ENCODE measurements at regions not wholly inside any gene's neighbourhood (a gene's known extent, or its start where the extent isn't known, plus 50 kb on each side); places are given as distances from the start of the nearest gene placed in this dataset.
A peak's percentile ranks its signal among the peaks of the same experiment; 100 is the strongest.

GRCh38 chr3:193980905-193981304, 155.0 kb upstream of the HES1 start:
- Mint-ChIP-seq H3K27ac (no peak overlapping the region), H3K27me3 (no peaks in the 10 kb centered on the region), H3K4me1 (ENCODE audit: low read depth) (peaks cover 11% of the 10 kb centered on the region), H3K4me3 (ENCODE audit: low read depth) (no peak overlapping the region), H3K36me3 (ENCODE audit: insufficient read depth) (no peaks in the 10 kb centered on the region), H3K9me3 (ENCODE audit: low read depth) (no peaks in the 10 kb centered on the region)
- TF ChIP-seq, protein P1, sequence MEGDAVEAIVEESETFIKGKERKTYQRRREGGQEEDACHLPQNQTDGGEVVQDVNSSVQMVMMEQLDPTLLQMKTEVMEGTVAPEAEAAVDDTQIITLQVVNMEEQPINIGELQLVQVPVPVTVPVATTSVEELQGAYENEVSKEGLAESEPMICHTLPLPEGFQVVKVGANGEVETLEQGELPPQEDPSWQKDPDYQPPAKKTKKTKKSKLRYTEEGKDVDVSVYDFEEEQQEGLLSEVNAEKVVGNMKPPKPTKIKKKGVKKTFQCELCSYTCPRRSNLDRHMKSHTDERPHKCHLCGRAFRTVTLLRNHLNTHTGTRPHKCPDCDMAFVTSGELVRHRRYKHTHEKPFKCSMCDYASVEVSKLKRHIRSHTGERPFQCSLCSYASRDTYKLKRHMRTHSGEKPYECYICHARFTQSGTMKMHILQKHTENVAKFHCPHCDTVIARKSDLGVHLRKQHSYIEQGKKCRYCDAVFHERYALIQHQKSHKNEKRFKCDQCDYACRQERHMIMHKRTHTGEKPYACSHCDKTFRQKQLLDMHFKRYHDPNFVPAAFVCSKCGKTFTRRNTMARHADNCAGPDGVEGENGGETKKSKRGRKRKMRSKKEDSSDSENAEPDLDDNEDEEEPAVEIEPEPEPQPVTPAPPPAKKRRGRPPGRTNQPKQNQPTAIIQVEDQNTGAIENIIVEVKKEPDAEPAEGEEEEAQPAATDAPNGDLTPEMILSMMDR (IDR thresholded peaks at IDR 0.05; ENCODE audit: unreplicated experiment) = no peak
- DNase-seq (ENCODE audit: low spot score, unreplicated experiment) = no peak

GRCh38 chr3:193981504-193981903, 154.4 kb upstream of the HES1 start:
- no peak overlapping the region for H3K4me3 Mint-ChIP-seq (ENCODE audit: low read depth)
- H3K27me3 Mint-ChIP-seq = no peaks in the 10 kb centered on the region
- H3K4me1 Mint-ChIP-seq (ENCODE audit: low read depth) = peaks cover 11% of the 10 kb centered on the region
- H3K36me3 Mint-ChIP-seq (ENCODE audit: insufficient read depth) = no peaks in the 10 kb centered on the region
- TF ChIP-seq, protein P1 (IDR thresholded peaks at IDR 0.05; ENCODE audit: unreplicated experiment) = no peak
- peak overlapping the region; percentile 68 for H3K27ac Mint-ChIP-seq
- no peak for DNase-seq (ENCODE audit: low spot score, unreplicated experiment)
- no peaks in the 10 kb centered on the region for H3K9me3 Mint-ChIP-seq (ENCODE audit: low read depth)

DNA sequence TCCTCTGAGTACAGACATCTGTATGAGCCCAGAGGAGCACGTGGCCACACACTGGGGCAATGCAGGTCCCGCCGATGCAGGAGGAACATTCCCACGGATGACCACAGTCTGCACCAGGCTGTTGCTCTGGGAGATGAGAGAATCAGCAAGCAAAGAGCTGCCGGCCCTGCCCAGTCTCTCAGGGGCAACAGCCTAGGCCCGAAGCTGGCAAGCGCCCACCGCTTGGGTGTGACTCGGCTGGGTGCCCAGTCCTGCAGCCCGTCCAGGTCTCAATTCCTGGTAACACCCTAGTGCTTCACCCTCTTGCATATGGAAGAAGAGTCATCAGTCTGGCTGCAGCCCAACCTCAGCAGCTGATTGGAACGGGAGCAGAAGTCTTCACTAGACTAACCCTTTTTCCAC, 153.7 kb upstream of the HES1 start:
- no peak overlapping the region for H3K4me3 Mint-ChIP-seq (ENCODE audit: low read depth)
- peaks cover 10% of the 10 kb centered on the region for H3K4me1 Mint-ChIP-seq (ENCODE audit: low read depth)
- TF ChIP-seq, protein P1 (IDR thresholded peaks at IDR 0.05; ENCODE audit: unreplicated experiment) = no peak
- no peak for DNase-seq (ENCODE audit: low spot score, unreplicated experiment)
- H3K27ac Mint-ChIP-seq = no peak overlapping the region
- no peaks in the 10 kb centered on the region for H3K36me3 Mint-ChIP-seq (ENCODE audit: insufficient read depth)
- H3K27me3 Mint-ChIP-seq = no peaks in the 10 kb centered on the region
- no peaks in the 10 kb centered on the region for H3K9me3 Mint-ChIP-seq (ENCODE audit: low read depth)

DNA sequence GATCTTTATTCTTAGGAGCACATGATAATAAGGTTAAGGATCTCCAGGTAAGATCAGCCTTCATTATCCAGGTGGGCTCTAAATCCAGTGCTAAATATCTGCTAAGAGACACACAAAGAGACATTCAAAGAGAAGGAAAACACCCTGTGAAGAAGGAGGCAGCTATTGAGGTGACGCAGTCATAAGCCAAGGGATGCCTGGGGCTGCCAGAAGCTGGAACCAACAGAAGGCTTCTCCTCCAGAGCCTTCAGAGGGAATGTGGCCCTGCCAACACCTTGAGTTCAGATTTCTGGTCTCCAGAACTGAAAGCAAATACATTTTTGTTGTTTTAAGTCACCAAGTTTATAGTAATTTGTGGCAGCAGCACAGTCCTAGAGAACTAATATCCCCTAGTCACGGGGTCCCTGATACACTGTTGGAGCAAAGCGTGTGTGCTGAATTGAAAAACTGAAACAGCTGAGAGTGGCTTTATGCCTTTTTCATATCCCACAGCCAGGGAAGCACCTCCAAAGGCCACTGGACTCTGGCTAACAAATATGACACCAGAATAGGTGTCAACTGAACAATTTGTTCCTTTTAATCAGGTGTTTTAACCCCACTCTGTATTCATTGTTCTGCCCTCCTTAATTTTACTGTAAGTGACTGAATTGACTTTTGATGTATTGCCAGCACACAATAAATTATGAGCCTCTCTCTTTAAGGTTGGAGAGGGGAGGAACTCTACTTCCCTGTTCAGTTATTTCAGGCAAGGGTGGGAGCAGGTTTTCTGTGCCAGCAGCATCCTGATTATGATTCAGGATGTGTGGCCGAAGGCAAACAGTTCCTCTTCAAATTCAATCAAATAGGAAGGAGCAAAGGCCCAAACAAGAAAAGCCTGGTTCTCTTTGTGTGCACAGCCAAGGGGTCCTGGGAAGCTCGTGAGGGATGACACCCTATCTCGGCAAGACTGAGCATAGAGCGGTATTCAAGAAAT, 151.8 kb upstream of the HES1 start:
- Mint-ChIP-seq H3K27ac (no peak overlapping the region), H3K36me3 (ENCODE audit: insufficient read depth) (no peaks in the 10 kb centered on the region), H3K27me3 (peaks cover 3% of the 10 kb centered on the region), H3K4me1 (ENCODE audit: low read depth) (peaks cover 3% of the 10 kb centered on the region), H3K9me3 (ENCODE audit: low read depth) (no peaks in the 10 kb centered on the region), H3K4me3 (ENCODE audit: low read depth) (no peak overlapping the region)
- TF ChIP-seq, protein P1 (IDR thresholded peaks at IDR 0.05; ENCODE audit: unreplicated experiment) = no peak
- DNase-seq (ENCODE audit: low spot score, unreplicated experiment) = no peak

- DNase-seq (ENCODE audit: low spot score, unreplicated experiment) = no peak
- TF ChIP-seq, protein P1 (IDR thresholded peaks at IDR 0.05; ENCODE audit: unreplicated experiment) = no peak
- Mint-ChIP-seq H3K4me1 (ENCODE audit: low read depth) (peaks cover 3% of the 10 kb centered on the region), H3K4me3 (ENCODE audit: low read depth) (no peak overlapping the region), H3K36me3 (ENCODE audit: insufficient read depth) (no peaks in the 10 kb centered on the region), H3K27ac (no peak overlapping the region), H3K27me3 (peaks cover 3% of the 10 kb centered on the region), H3K9me3 (ENCODE audit: low read depth) (peaks cover 2% of the 10 kb centered on the region)
These were observed 151.1 kb upstream of the HES1 start for GRCh38 chr3:193984876-193985275.
